ENCODE measurements at regions not wholly inside any gene's neighbourhood (a gene's known extent, or its start where the extent isn't known, plus 50 kb on each side); places are given as distances from the start of the nearest gene placed in this dataset.
"Not testable (repeated sequence)": the region's sequence is repeated elsewhere in the genome, so short reads cannot be mapped to it uniquely, and the experiment has no call there.

GRCh38 chr5:126000507-126000906 is 422.7 kb upstream of the GRAMD2B start:
- no peaks in the 10 kb centered on the region for H3K27me3 ChIP-seq (ENCODE audit: control insufficient read depth in 1 of 2, insufficient read depth in 2 of 2, low read length in 2 of 2)
- no peak overlapping the region for H3K27ac ChIP-seq (ENCODE audit: low read length)
- no peaks in the 10 kb centered on the region for H3K9me3 ChIP-seq (ENCODE audit: control insufficient read depth in 2 of 2, low read length in 2 of 2)
- H3K4me1 ChIP-seq (ENCODE audit: control insufficient read depth, insufficient read depth, low read length): peaks cover 13% of the 10 kb centered on the region
- no peak overlapping the region for H3K9ac ChIP-seq (ENCODE audit: low read length in 2 of 2)
- no peaks in the 10 kb centered on the region for H3K36me3 ChIP-seq (ENCODE audit: control insufficient read depth in 2 of 2, insufficient read depth in 2 of 2, low read length in 2 of 2)
- H3K4me3 ChIP-seq (ENCODE audit: low read length in 2 of 2): no peak overlapping the region

DNA sequence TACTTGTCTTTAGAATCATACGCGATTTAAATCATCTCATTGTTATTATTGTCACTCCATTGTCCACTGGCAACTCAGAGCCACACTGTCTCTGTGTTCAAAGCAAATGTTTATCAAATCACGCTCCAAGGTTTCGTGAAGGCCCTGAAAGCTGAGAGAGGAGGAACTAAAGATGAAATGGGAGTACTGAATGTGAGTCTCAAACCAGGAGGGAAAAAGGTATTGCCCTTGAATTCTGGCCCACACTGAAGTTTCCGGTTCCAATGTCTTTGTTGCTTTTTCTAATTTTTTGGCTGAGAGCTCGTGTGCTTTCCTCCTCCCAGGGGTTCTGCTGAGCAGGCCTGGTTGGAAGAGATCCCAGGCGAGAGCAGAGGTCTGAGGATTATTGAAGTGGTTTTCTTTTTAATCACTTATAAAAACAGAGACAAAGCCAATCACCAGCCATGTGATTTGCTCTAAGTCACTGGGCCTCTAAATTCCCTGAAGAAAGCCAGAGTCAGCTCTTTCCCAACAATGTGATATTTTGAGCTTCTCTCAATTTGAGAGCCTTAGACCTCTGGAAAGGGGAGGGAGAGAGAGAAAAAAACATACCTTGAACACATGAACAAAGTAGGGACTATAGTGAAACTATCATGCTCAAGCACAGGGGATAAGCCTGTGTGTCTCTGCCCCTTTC is 420.8 kb upstream of the GRAMD2B start:
- no peaks in the 10 kb centered on the region for H3K9me3 ChIP-seq (ENCODE audit: control insufficient read depth in 2 of 2, low read length in 2 of 2)
- no peak overlapping the region for H3K9ac ChIP-seq (ENCODE audit: low read length in 2 of 2)
- H3K4me3 ChIP-seq (ENCODE audit: low read length in 2 of 2): peak overlapping the region in 1 of 2 donors; percentile 23
- H3K4me1 ChIP-seq (ENCODE audit: control insufficient read depth, insufficient read depth, low read length): peaks cover 13% of the 10 kb centered on the region
- H3K27me3 ChIP-seq (ENCODE audit: control insufficient read depth in 1 of 2, insufficient read depth in 2 of 2, low read length in 2 of 2): no peaks in the 10 kb centered on the region
- H3K36me3 ChIP-seq (ENCODE audit: control insufficient read depth in 2 of 2, insufficient read depth in 2 of 2, low read length in 2 of 2): no peaks in the 10 kb centered on the region
- no peak overlapping the region for H3K27ac ChIP-seq (ENCODE audit: low read length)

DNA sequence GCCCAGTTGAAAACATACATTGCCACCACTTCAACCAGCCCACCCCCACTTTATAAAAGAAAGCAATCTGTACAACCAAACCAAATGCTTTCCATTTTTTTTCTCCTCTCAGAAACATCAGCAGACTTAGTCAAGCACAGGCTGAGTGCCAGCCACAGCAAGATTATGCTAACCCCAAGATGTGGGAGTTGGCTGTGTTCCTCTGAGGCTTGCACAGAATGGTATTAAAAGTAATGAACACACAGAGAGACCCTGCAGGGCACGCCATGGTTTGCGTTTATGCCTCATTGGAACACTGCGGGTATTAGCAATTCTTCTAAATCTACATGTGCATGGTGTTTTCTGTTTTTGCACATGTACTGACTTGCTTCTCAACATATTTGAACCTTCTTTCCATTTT is 419.9 kb upstream of the GRAMD2B start:
- Histone ChIP-seq H3K36me3 (ENCODE audit: control insufficient read depth in 2 of 2, insufficient read depth in 2 of 2, low read length in 2 of 2) (no peaks in the 10 kb centered on the region), H3K9me3 (ENCODE audit: control insufficient read depth in 2 of 2, low read length in 2 of 2) (no peaks in the 10 kb centered on the region), H3K4me1 (ENCODE audit: control insufficient read depth, insufficient read depth, low read length) (peaks cover 13% of the 10 kb centered on the region), H3K9ac (ENCODE audit: low read length in 2 of 2) (no peak overlapping the region), H3K27me3 (ENCODE audit: control insufficient read depth in 1 of 2, insufficient read depth in 2 of 2, low read length in 2 of 2) (no peaks in the 10 kb centered on the region), H3K4me3 (ENCODE audit: low read length in 2 of 2) (no peak overlapping the region), H3K27ac (ENCODE audit: low read length) (no peak overlapping the region)

GRCh38 chr5:126004636-126005035 is 418.6 kb upstream of the GRAMD2B start:
- no peak overlapping the region for H3K9ac ChIP-seq (ENCODE audit: low read length in 2 of 2)
- H3K27ac ChIP-seq (ENCODE audit: low read length): no peak overlapping the region
- H3K36me3 ChIP-seq (ENCODE audit: control insufficient read depth in 2 of 2, insufficient read depth in 2 of 2, low read length in 2 of 2): no peaks in the 10 kb centered on the region
- H3K4me3 ChIP-seq (ENCODE audit: low read length in 2 of 2): no peak overlapping the region
- H3K9me3 ChIP-seq (ENCODE audit: control insufficient read depth in 2 of 2, low read length in 2 of 2): no peaks in the 10 kb centered on the region
- peaks cover 13% of the 10 kb centered on the region for H3K4me1 ChIP-seq (ENCODE audit: control insufficient read depth, insufficient read depth, low read length)
- H3K27me3 ChIP-seq (ENCODE audit: control insufficient read depth in 1 of 2, insufficient read depth in 2 of 2, low read length in 2 of 2): no peaks in the 10 kb centered on the region

GRCh38 chr5:126007841-126008240 is 415.4 kb upstream of the GRAMD2B start:
- Histone ChIP-seq H3K4me1 (ENCODE audit: control insufficient read depth, insufficient read depth, low read length) (peaks cover 6% of the 10 kb centered on the region), H3K4me3 (ENCODE audit: low read length in 2 of 2) (no peak overlapping the region), H3K9ac (ENCODE audit: low read length in 2 of 2) (no peak overlapping the region), H3K9me3 (ENCODE audit: control insufficient read depth in 2 of 2, low read length in 2 of 2) (no peaks in the 10 kb centered on the region), H3K27me3 (ENCODE audit: control insufficient read depth in 1 of 2, insufficient read depth in 2 of 2, low read length in 2 of 2) (no peaks in the 10 kb centered on the region), H3K36me3 (ENCODE audit: control insufficient read depth in 2 of 2, insufficient read depth in 2 of 2, low read length in 2 of 2) (no peaks in the 10 kb centered on the region), H3K27ac (ENCODE audit: low read length) (no peak overlapping the region)

- H3K4me3 ChIP-seq (ENCODE audit: low read length in 2 of 2): no peak overlapping the region
- H3K36me3 ChIP-seq (ENCODE audit: control insufficient read depth in 2 of 2, insufficient read depth in 2 of 2, low read length in 2 of 2): no peaks in the 10 kb centered on the region
- no peak overlapping the region for H3K27ac ChIP-seq (ENCODE audit: low read length)
- no peaks in the 10 kb centered on the region for H3K27me3 ChIP-seq (ENCODE audit: control insufficient read depth in 1 of 2, insufficient read depth in 2 of 2, low read length in 2 of 2)
- H3K9ac ChIP-seq (ENCODE audit: low read length in 2 of 2): no peak overlapping the region
- H3K9me3 ChIP-seq (ENCODE audit: control insufficient read depth in 2 of 2, low read length in 2 of 2): no peaks in the 10 kb centered on the region
- no peaks in the 10 kb centered on the region for H3K4me1 ChIP-seq (ENCODE audit: control insufficient read depth, insufficient read depth, low read length)
Observed at GRCh38 chr5:126009566-126009965, 413.6 kb upstream of the GRAMD2B start.

DNA sequence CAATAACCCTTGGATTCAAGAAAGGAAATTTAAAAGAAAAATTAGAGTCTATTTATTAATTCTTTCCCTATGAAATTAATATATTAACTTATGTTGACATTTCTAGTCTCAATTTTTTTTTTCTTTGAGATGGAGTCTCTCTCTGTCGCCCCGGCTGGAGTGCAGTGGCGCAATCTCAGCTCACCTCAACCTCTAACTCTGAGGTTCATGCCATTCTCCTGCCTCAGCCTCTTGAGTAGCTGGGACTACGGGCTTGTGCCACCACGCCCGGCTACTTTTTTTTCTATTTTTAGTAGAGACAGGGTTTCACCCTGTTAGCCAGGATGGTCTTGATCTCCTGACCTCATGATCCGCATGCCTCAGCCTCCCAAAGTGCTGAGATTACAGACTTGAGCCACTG is 411.7 kb upstream of the GRAMD2B start:
- H3K4me3 ChIP-seq (ENCODE audit: low read length in 2 of 2); H3K9me3 ChIP-seq (ENCODE audit: control insufficient read depth in 2 of 2, low read length in 2 of 2); H3K27ac ChIP-seq (ENCODE audit: low read length); H3K9ac ChIP-seq (ENCODE audit: low read length in 2 of 2); H3K4me1 ChIP-seq (ENCODE audit: control insufficient read depth, insufficient read depth, low read length); H3K36me3 ChIP-seq (ENCODE audit: control insufficient read depth in 2 of 2, insufficient read depth in 2 of 2, low read length in 2 of 2); H3K27me3 ChIP-seq (ENCODE audit: control insufficient read depth in 1 of 2, insufficient read depth in 2 of 2, low read length in 2 of 2): not testable (repeated sequence)

GRCh38 chr5:126014676-126015075 is 408.5 kb upstream of the GRAMD2B start:
- no peaks in the 10 kb centered on the region for H3K36me3 ChIP-seq (ENCODE audit: control insufficient read depth in 2 of 2, insufficient read depth in 2 of 2, low read length in 2 of 2)
- peaks cover 3% of the 10 kb centered on the region for H3K4me1 ChIP-seq (ENCODE audit: control insufficient read depth, insufficient read depth, low read length)
- no peak overlapping the region for H3K4me3 ChIP-seq (ENCODE audit: low read length in 2 of 2)
- no peak overlapping the region for H3K9ac ChIP-seq (ENCODE audit: low read length in 2 of 2)
- H3K27me3 ChIP-seq (ENCODE audit: control insufficient read depth in 1 of 2, insufficient read depth in 2 of 2, low read length in 2 of 2): no peaks in the 10 kb centered on the region
- no peaks in the 10 kb centered on the region for H3K9me3 ChIP-seq (ENCODE audit: control insufficient read depth in 2 of 2, low read length in 2 of 2)
- no peak overlapping the region for H3K27ac ChIP-seq (ENCODE audit: low read length)

DNA sequence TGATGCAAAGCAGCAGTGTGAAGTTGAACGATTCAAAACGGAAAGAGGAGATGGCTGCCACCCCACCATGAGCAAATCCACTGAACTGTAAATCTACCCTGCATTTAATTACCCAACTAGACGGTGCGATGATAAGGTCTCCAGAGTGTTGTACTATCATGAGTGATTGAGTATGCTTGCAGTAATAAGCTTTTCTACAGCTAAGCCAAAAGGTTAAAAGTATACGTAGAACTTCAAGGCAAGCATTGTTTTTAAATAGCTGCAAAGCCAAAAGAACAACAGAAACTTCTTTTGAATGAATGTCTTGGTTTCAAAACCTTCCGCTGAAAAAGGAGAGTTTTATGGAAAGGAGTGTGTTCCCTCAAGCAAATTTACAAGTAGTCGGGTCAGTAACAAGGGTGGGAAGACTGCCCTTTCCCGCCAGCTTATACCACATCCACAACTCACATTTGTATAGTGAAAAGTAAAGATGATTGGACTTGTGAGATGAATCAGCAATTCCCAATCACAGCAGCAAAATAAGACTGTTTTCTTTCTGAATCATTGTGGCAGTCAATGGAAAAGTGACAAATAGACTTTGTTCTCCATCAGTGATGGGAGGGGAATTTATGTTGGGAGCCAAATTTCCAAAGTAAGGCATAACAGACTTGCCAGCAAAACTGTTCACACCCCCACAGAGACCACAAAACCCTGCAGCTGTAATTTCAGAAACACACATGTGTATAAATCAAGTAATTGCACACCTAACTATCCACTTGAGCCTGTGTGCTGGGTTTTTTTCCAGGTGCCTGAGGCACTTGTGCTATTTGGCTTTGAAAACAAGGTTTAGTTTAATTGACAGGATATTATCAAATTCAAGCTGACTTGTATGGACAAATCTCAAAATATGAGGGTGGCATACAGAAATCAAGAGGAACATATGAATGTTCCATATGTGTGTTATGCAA is 407.7 kb upstream of the GRAMD2B start:
- H3K9me3 ChIP-seq (ENCODE audit: control insufficient read depth in 2 of 2, low read length in 2 of 2): no peaks in the 10 kb centered on the region
- H3K9ac ChIP-seq (ENCODE audit: low read length in 2 of 2): no peak overlapping the region

DNA sequence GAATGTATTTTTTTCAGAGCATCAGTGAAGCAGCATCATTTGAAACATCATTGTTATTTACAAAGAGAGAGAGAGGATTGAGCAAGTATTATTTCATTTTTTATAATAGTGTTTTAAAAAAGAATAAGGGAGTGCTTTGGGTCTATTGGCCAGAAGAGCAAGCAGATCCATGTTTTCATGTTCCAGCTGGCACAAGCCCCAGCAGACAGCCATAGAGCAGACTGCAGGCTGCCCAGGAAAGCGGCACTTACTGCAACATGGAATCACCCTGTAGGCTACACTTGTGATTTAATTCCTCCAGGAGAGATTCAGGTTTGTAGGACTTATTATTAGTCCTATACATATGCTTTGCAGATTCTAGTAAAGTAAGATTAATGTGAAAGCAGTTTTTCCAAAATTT is 407.0 kb upstream of the GRAMD2B start:
- no peak overlapping the region for H3K4me3 ChIP-seq (ENCODE audit: low read length in 2 of 2)
- H3K4me1 ChIP-seq (ENCODE audit: control insufficient read depth, insufficient read depth, low read length): peaks cover 3% of the 10 kb centered on the region
- H3K36me3 ChIP-seq (ENCODE audit: control insufficient read depth in 2 of 2, insufficient read depth in 2 of 2, low read length in 2 of 2): no peaks in the 10 kb centered on the region
- H3K27me3 ChIP-seq (ENCODE audit: control insufficient read depth in 1 of 2, insufficient read depth in 2 of 2, low read length in 2 of 2): no peaks in the 10 kb centered on the region
- H3K9ac ChIP-seq (ENCODE audit: low read length in 2 of 2): no peak overlapping the region
- no peak overlapping the region for H3K27ac ChIP-seq (ENCODE audit: low read length)
- no peaks in the 10 kb centered on the region for H3K9me3 ChIP-seq (ENCODE audit: control insufficient read depth in 2 of 2, low read length in 2 of 2)

More for the DNA sequence above, 407.7 kb upstream of the GRAMD2B start:
- Histone ChIP-seq H3K36me3 (ENCODE audit: control insufficient read depth in 2 of 2, insufficient read depth in 2 of 2, low read length in 2 of 2) (no peaks in the 10 kb centered on the region), H3K4me1 (ENCODE audit: control insufficient read depth, insufficient read depth, low read length) (peaks cover 3% of the 10 kb centered on the region), H3K27ac (ENCODE audit: low read length) (no peak overlapping the region), H3K27me3 (ENCODE audit: control insufficient read depth in 1 of 2, insufficient read depth in 2 of 2, low read length in 2 of 2) (no peaks in the 10 kb centered on the region), H3K4me3 (ENCODE audit: low read length in 2 of 2) (no peak overlapping the region)

- Histone ChIP-seq H3K27me3 (ENCODE audit: control insufficient read depth in 1 of 2, insufficient read depth in 2 of 2, low read length in 2 of 2) (no peaks in the 10 kb centered on the region), H3K9ac (ENCODE audit: low read length in 2 of 2) (no peak overlapping the region), H3K27ac (ENCODE audit: low read length) (no peak overlapping the region), H3K9me3 (ENCODE audit: control insufficient read depth in 2 of 2, low read length in 2 of 2) (no peaks in the 10 kb centered on the region), H3K4me1 (ENCODE audit: control insufficient read depth, insufficient read depth, low read length) (peaks cover 3% of the 10 kb centered on the region), H3K36me3 (ENCODE audit: control insufficient read depth in 2 of 2, insufficient read depth in 2 of 2, low read length in 2 of 2) (no peaks in the 10 kb centered on the region), H3K4me3 (ENCODE audit: low read length in 2 of 2) (no peak overlapping the region)
Observed at GRCh38 chr5:126017096-126017495, 406.1 kb upstream of the GRAMD2B start.

Data from stomach smooth muscle (tissue), 2 donors.